HCT116 (cell line): ENCODE measurements at regions not wholly inside any gene's neighbourhood (a gene's known extent, or its start where the extent isn't known, plus 50 kb on each side); places are given as distances from the start of the nearest gene placed in this dataset.

ENCODE experiments used
- ATAC-seq: fragments of 200-7000 bp; cut with Tn5 transposase; 2 replicates; pipeline ENCODE4 v1.9.1; 2020; ENCODE audit warnings: mild to moderate bottlenecking, moderate library complexity
- BruUV-seq: library from RNA; stranded (reverse); fragments of 400-500 nt; replicated peaks from 2 replicates; lab custom pipeline; 2021; lab: Mats Ljungman, UMichigan
- CTCF ChIA-PET: fragments of 300-600 bp; sonication (Branson Sonifier 250); formaldehyde crosslinking; loops from one replicate; lab custom pipeline; 2021; ENCODE audit warnings: antibody characterized with exemption; lab: Charles Lee
- POLR2A ChIA-PET: fragments of 300-600, 350-600 bp; sonication (Branson Sonifier 250); formaldehyde crosslinking; loops from one replicate; lab custom pipeline; 2021; ENCODE audit warnings: antibody characterized with exemption; lab: Charles Lee
- RAD21 ChIA-PET, 2 experiments: fragments of 300-600 bp; sonication (Branson Sonifier 250); formaldehyde crosslinking; loops; one replicate each; lab custom pipeline; 2023; ENCODE audit warnings: low total read pairs in 2 of 2; ENCODE audit not compliant: uncharacterized antibody in 2 of 2, unreplicated experiment in 2 of 2, low non-redundant PET in 1 of 2; lab: Charles Lee
- DNase-seq: peaks from one replicate; pipeline ENCODE4 v3.0.0-alpha.2; 2010; ENCODE audit warnings: low read depth, low spot score
- H2AFZ ChIP-seq: fragments of 200-600 bp; shearing (Covaris generic), sonication (generic); 2 replicates; pipeline ENCODE4 v1.6.1; 2017; ENCODE audit warnings: low read depth, mixed run types, mixed read lengths, antibody characterized with exemption, low read length; ENCODE audit not compliant: poor library complexity, severe bottlenecking
- H3K27ac ChIP-seq: 2 replicates; pipeline ENCODE4 v1.5.1; 2012; ENCODE audit warnings: low read depth, low read length
- H3K27me3 ChIP-seq: fragments of 200-600 bp; sonication (generic); 2 replicates; pipeline ENCODE4 v1.6.1; 2016; ENCODE audit warnings: mixed run types, low read length, mixed read lengths; ENCODE audit not compliant: insufficient read depth
- H3K36me3 ChIP-seq, 2 experiments: fragments of 200-500 bp in 1 of 2; fragments of 200-600 bp in 1 of 2; sonication (Bioruptor generic) in 1 of 2; sonication (generic) in 1 of 2; 2 replicates each; pipeline versions ENCODE4 v1.5.1 to v1.6.1; 2014 to 2016; ENCODE audit warnings: low read length in 2 of 2, inconsistent platforms in 1 of 2, mixed read lengths in 1 of 2, mixed run types in 1 of 2; ENCODE audit not compliant: insufficient read depth in 2 of 2, control insufficient read depth in 1 of 2
- H3K4me1 ChIP-seq, 2 experiments: fragments of 200-600 bp in 1 of 2; sonication (generic) in 1 of 2; 2 replicates each; pipeline versions ENCODE4 v1.5.1 to v1.6.1; 2012 to 2017; ENCODE audit warnings: low read length in 2 of 2, inconsistent platforms in 1 of 2, mild to moderate bottlenecking in 1 of 2, mixed read lengths in 1 of 2, mixed run types in 1 of 2, moderate library complexity in 1 of 2; ENCODE audit not compliant: insufficient read depth in 2 of 2, control insufficient read depth in 1 of 2
- H3K4me2 ChIP-seq: fragments of 200-600 bp; sonication (generic); 2 replicates; pipeline ENCODE4 v1.6.1; 2017; ENCODE audit warnings: mixed run types, low read length, mixed read lengths
- H3K4me3 ChIP-seq, 2 experiments: fragments of 200-600 bp in 1 of 2; sonication (generic) in 1 of 2; replicated peaks in 1 of 2; 2 replicates each; pipeline ENCODE4 v1.5.1; 2011 to 2016; ENCODE audit warnings: low read length in 2 of 2, control low read depth in 1 of 2, low read depth in 1 of 2, mild to moderate bottlenecking in 1 of 2, mixed read lengths in 1 of 2, mixed run types in 1 of 2
- H3K79me2 ChIP-seq: fragments of 200-600 bp; sonication (generic); 2 replicates; pipeline ENCODE4 v1.6.1; 2017; ENCODE audit warnings: mild to moderate bottlenecking, mixed run types, low read length, moderate library complexity, mixed read lengths; ENCODE audit not compliant: insufficient read depth
- H3K9ac ChIP-seq: fragments of 200-600 bp; sonication (generic); 2 replicates; pipeline ENCODE4 v1.6.1; 2016; ENCODE audit warnings: low read length, mixed read lengths
- H3K9me2 ChIP-seq: fragments of 200-600 bp; sonication (generic), shearing (Covaris generic); 2 replicates; pipeline ENCODE4 v1.6.1; 2017; ENCODE audit warnings: mixed run types, mild to moderate bottlenecking, moderate library complexity; ENCODE audit not compliant: insufficient read depth
- H3K9me3 ChIP-seq, 2 experiments: fragments of 200-500 bp in 1 of 2; fragments of 200-600 bp in 1 of 2; sonication (Bioruptor generic) in 1 of 2; sonication (generic) in 1 of 2; 2 replicates each; pipeline ENCODE4 v1.6.1; 2014 to 2017; ENCODE audit warnings: low read length in 2 of 2, mixed read lengths in 2 of 2, inconsistent platforms in 1 of 2, low read depth in 1 of 2, mild to moderate bottlenecking in 1 of 2, mixed run types in 1 of 2, moderate library complexity in 1 of 2; ENCODE audit not compliant: control insufficient read depth in 1 of 2, insufficient read depth in 1 of 2
- H4K20me1 ChIP-seq: fragments of 200-600 bp; sonication (generic), shearing (Covaris generic); 2 replicates; pipeline ENCODE4 v1.6.1; 2017; ENCODE audit warnings: mixed run types, mild to moderate bottlenecking, moderate library complexity; ENCODE audit not compliant: insufficient read depth
- ATF3 ChIP-seq: IDR thresholded peaks from 2 replicates; pipeline ENCODE4 v1.6.1; 2012
- CEBPB ChIP-seq: IDR thresholded peaks from 2 replicates; pipeline ENCODE4 v1.6.1; 2012; ENCODE audit warnings: low read depth
- CTCF ChIP-seq, 3 experiments: fragments of 200-600 bp in 1 of 3; sonication (generic) in 1 of 3; IDR thresholded peaks in 2 of 3; conservative IDR thresholded peaks in 1 of 3; 2 replicates each; pipeline ENCODE4 v1.5.1; 2012 to 2017; ENCODE audit warnings: low read depth in 2 of 3, low read length in 2 of 3, antibody characterized with exemption in 1 of 3, borderline replicate concordance in 1 of 3, control low read depth in 1 of 3, mild to moderate bottlenecking in 1 of 3, mixed read lengths in 1 of 3, mixed run types in 1 of 3, moderate library complexity in 1 of 3; ENCODE audit not compliant: insufficient read depth in 1 of 3
- ELF1 ChIP-seq: IDR thresholded peaks from 2 replicates; pipeline ENCODE4 v1.6.1; 2012; ENCODE audit warnings: low read depth, borderline replicate concordance
- MAX ChIP-seq: IDR thresholded peaks from 2 replicates; pipeline ENCODE4 v1.6.1; 2012
- POLR2A ChIP-seq: IDR thresholded peaks from 2 replicates; pipeline ENCODE4 v1.7.0; 2011; ENCODE audit warnings: borderline replicate concordance; ENCODE audit not compliant: insufficient read depth, insufficient read length; ENCODE audit errors: extremely low read depth
- POLR2AphosphoS5 ChIP-seq: IDR thresholded peaks from 2 replicates; pipeline ENCODE4 v1.6.1; 2011; ENCODE audit warnings: mild to moderate bottlenecking, low read depth, low read length, moderate library complexity
- SRF ChIP-seq: IDR thresholded peaks from 2 replicates; pipeline ENCODE4 v1.6.1; 2012; ENCODE audit warnings: low read depth
- ZBTB33 ChIP-seq: IDR thresholded peaks from 2 replicates; pipeline ENCODE4 v1.6.1; 2011; ENCODE audit warnings: mild to moderate bottlenecking, low read length, moderate library complexity; ENCODE audit not compliant: insufficient replicate concordance; ENCODE audit errors: extremely low read depth
- ZFX ChIP-seq: fragments of 450-650 bp; IDR thresholded peaks from 2 replicates; pipeline ENCODE4 v1.6.1; 2017
- ZNF274 ChIP-seq: fragments of 200-500 bp; sonication (Bioruptor generic); IDR thresholded peaks from 2 replicates; pipeline ENCODE4 v1.6.1; 2014; ENCODE audit warnings: mild to moderate bottlenecking, low read depth, low read length, inconsistent platforms
- intact Hi-C: fragments of 100-400 bp; cut with micrococcal nuclease; formaldehyde crosslinking; loops from 2 replicates; pipeline ENCODE4 v1.10.0; 2022

GRCh38 chr2:138871312-138871711, 91.1 kb upstream of the NXPH2 start:
- H2AFZ ChIP-seq, result no peak overlapping the region
- CTCF ChIA-PET, result no interaction called here
- no peak for ATAC-seq
- POLR2A ChIA-PET, result no interaction called here
- H3K4me1 ChIP-seq, result no peaks in the 10 kb centered on the region
- intact Hi-C loops, result no loop called here
- no peaks in the 10 kb centered on the region for H3K27me3 ChIP-seq
- no peaks in the 10 kb centered on the region for H3K9me2 ChIP-seq
- RAD21 ChIA-PET, result no interaction called here
- no peak overlapping the region for H3K4me3 ChIP-seq
- no peaks in the 10 kb centered on the region for H3K36me3 ChIP-seq
- no peaks in the 10 kb centered on the region for H4K20me1 ChIP-seq
- no peak overlapping the region for H3K9ac ChIP-seq
- no peak overlapping the region for H3K27ac ChIP-seq
- H3K4me2 ChIP-seq, result no peak overlapping the region
- no peaks in the 10 kb centered on the region for H3K9me3 ChIP-seq
- no peaks in the 10 kb centered on the region for H3K79me2 ChIP-seq
- TF ChIP-seq POLR2A (no peak), POLR2AphosphoS5 (no peak), ZNF274 (no peak), ZFX (no peak), ZBTB33 (no peak)
- BruUV-seq, result no TSS peak
- DNase-seq, result no peak

- RAD21 ChIA-PET, result no interaction called here
- H3K4me3 ChIP-seq, result no peak overlapping the region
- H3K9ac ChIP-seq, result no peak overlapping the region
- DNase-seq (no peak), ATAC-seq (no peak)
- H4K20me1 ChIP-seq, result no peaks in the 10 kb centered on the region
- H3K27ac ChIP-seq, result no peak overlapping the region
- CTCF ChIA-PET, result no interaction called here
- POLR2A ChIA-PET, result no interaction called here
- H3K36me3 ChIP-seq, result no peaks in the 10 kb centered on the region
- no peaks in the 10 kb centered on the region for H3K4me1 ChIP-seq
- no peaks in the 10 kb centered on the region for H3K9me3 ChIP-seq
- no peaks in the 10 kb centered on the region for H3K79me2 ChIP-seq
- no peaks in the 10 kb centered on the region for H3K9me2 ChIP-seq
- intact Hi-C loops, result no loop called here
- H3K4me2 ChIP-seq, result no peak overlapping the region
- BruUV-seq, result no TSS peak
- no peak overlapping the region for H2AFZ ChIP-seq
- H3K27me3 ChIP-seq, result no peaks in the 10 kb centered on the region
- TF ChIP-seq ZBTB33 (no peak), ELF1 (no peak), CEBPB (no peak), POLR2A (no peak), ATF3 (no peak), MAX (no peak), CTCF (IDR thresholded peaks at IDR 0.05 in 2 of 3, conservative IDR thresholded peaks at IDR 0.05 in 1 of 3; ENCODE audit: borderline replicate concordance in 1 of 3, insufficient read depth in 1 of 3, low read depth in 2 of 3, low read length in 2 of 3) (no peak), ZNF274 (no peak), SRF (no peak)
These were observed 87.2 kb upstream of the NXPH2 start for GRCh38 chr2:138867341-138867740.
